GM13976 (cell line): ENCODE measurements at regions not wholly inside any gene's neighbourhood (a gene's known extent, or its start where the extent isn't known, plus 50 kb on each side); places are given as distances from the start of the nearest gene placed in this dataset.

Experiments
- DNase-seq: peaks from one replicate; pipeline ENCODE4 v3.0.0; 2012; ENCODE audit warnings: low spot score
- CTCF ChIP-seq: IDR thresholded peaks from 2 replicates; pipeline ENCODE4 v1.5.1; 2012; ENCODE audit warnings: borderline replicate concordance, mild to moderate bottlenecking; ENCODE audit not compliant: insufficient read depth; ENCODE audit errors: extremely low read depth, missing control alignments, control extremely low read depth
- in situ Hi-C: fragments of 300-500 bp; cut with MboI; formaldehyde crosslinking; loops from one replicate; pipeline ENCODE4 v1.12.0; 2022; ENCODE audit warnings: low sequenced_read_pairs, mixed read lengths, inconsistent platforms; ENCODE audit not compliant: unreplicated experiment

- DNase-seq, result no peak
- in situ Hi-C loops, result no loop called here
- no peak for TF ChIP-seq CTCF
Observed at GRCh38 chr3:159711560-159712333, 276.9 kb upstream of the IL12A start.

- in situ Hi-C loops, result no loop called here
- TF ChIP-seq CTCF, result no peak
- no peak for DNase-seq
Observed at GRCh38 chr3:159721324-159721723, 267.3 kb upstream of the IL12A start.

GRCh38 chr3:159723295-159723694 is 265.3 kb upstream of the IL12A start:
- DNase-seq, result no peak
- in situ Hi-C loops, result no loop called here
- no peak for TF ChIP-seq CTCF

GRCh38 chr3:159724627-159725026 is 264.0 kb upstream of the IL12A start:
- no peak for DNase-seq
- no peak for TF ChIP-seq CTCF
- in situ Hi-C loops, result no loop called here

GRCh38 chr3:159726231-159726964 is 262.2 kb upstream of the IL12A start:
- no peak for DNase-seq
- TF ChIP-seq CTCF, result no peak
- in situ Hi-C loops, result no loop called here

- DNase-seq, result no peak
- no peak for TF ChIP-seq CTCF
- in situ Hi-C loops, result no loop called here
Observed at GRCh38 chr3:159727506-159727905, 261.1 kb upstream of the IL12A start.

GRCh38 chr3:159731254-159731653 is 257.4 kb upstream of the IL12A start:
- in situ Hi-C loops, result no loop called here
- DNase-seq, result no peak
- no peak for TF ChIP-seq CTCF
